DND-41 (cell line): ENCODE measurements at regions not wholly inside any gene's neighbourhood (a gene's known extent, or its start where the extent isn't known, plus 50 kb on each side); places are given as distances from the start of the nearest gene placed in this dataset.

Source experiments
- EZH2 ChIP-seq: IDR thresholded peaks from 3 replicates; pipeline ENCODE4 v1.6.1; 2012; ENCODE audit warnings: borderline replicate concordance, low read depth, mild to moderate bottlenecking, moderate library complexity, low read length, inconsistent platforms; ENCODE audit not compliant: severe bottlenecking
- TF ChIP-seq, protein P1 (sequence below): IDR thresholded peaks from 2 replicates; pipeline ENCODE4 v1.5.1; 2012; ENCODE audit warnings: borderline replicate concordance, low read length, moderate library complexity, mild to moderate bottlenecking; ENCODE audit not compliant: poor library complexity, severe bottlenecking; ENCODE audit errors: extremely low read depth

DNA sequence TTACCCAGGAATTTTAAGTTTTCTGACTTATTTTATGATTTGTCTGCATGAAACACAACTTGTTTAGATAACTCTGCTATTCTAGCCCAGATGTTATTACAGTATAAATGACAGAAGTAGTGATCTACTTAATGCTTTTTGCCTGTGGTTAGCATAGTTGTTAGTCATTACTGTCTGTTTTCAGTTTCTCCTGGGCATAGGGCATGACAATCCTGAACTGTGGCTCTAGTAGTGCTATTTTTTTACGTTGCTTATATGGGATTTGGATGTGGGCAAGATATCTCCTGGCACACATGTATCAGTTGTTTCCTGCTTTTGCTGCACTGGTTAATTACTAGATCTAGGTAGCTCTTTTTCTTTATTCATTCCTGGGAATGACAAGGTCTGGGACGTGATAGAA, 1005.8 kb downstream of the PCDH18 start:
- TF ChIP-seq, protein P1, sequence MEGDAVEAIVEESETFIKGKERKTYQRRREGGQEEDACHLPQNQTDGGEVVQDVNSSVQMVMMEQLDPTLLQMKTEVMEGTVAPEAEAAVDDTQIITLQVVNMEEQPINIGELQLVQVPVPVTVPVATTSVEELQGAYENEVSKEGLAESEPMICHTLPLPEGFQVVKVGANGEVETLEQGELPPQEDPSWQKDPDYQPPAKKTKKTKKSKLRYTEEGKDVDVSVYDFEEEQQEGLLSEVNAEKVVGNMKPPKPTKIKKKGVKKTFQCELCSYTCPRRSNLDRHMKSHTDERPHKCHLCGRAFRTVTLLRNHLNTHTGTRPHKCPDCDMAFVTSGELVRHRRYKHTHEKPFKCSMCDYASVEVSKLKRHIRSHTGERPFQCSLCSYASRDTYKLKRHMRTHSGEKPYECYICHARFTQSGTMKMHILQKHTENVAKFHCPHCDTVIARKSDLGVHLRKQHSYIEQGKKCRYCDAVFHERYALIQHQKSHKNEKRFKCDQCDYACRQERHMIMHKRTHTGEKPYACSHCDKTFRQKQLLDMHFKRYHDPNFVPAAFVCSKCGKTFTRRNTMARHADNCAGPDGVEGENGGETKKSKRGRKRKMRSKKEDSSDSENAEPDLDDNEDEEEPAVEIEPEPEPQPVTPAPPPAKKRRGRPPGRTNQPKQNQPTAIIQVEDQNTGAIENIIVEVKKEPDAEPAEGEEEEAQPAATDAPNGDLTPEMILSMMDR, result no peak
- TF ChIP-seq EZH2, result no peak
